ENCODE measurements at regions not wholly inside any gene's neighbourhood (a gene's known extent, or its start where the extent isn't known, plus 50 kb on each side); places are given as distances from the start of the nearest gene placed in this dataset.

GRCh38 chr2:59462422-59463197 lies 1090.8 kb downstream of the BCL11A start:
- Mint-ChIP-seq H3K9me3 (peaks cover 18% of the 10 kb centered on the region), H3K27me3 (ENCODE audit: low read depth) (no peaks in the 10 kb centered on the region), H3K36me3 (peaks cover 6% of the 10 kb centered on the region), H3K27ac (no peak overlapping the region), H3K4me1 (peaks cover 22% of the 10 kb centered on the region), H3K4me3 (no peak overlapping the region)
- no peak for TF ChIP-seq CTCF (IDR thresholded peaks at IDR 0.05; ENCODE audit: unreplicated experiment)
- DNase-seq (ENCODE audit: low spot score in 2 of 2, unreplicated experiment in 2 of 2) = no peak

- no peaks in the 10 kb centered on the region for H3K36me3 Mint-ChIP-seq
- H3K27ac Mint-ChIP-seq = no peak overlapping the region
- peaks cover 4% of the 10 kb centered on the region for H3K9me3 Mint-ChIP-seq
- H3K4me3 Mint-ChIP-seq = no peak overlapping the region
- H3K4me1 Mint-ChIP-seq = peaks cover 22% of the 10 kb centered on the region
- TF ChIP-seq CTCF (IDR thresholded peaks at IDR 0.05; ENCODE audit: unreplicated experiment) = no peak
- no peak for DNase-seq (ENCODE audit: low spot score in 2 of 2, unreplicated experiment in 2 of 2)
- no peaks in the 10 kb centered on the region for H3K27me3 Mint-ChIP-seq (ENCODE audit: low read depth)
These were observed 1092.3 kb downstream of the BCL11A start for GRCh38 chr2:59461127-59461526.

GRCh38 chr2:59458800-59459199 lies 1094.7 kb downstream of the BCL11A start:
- TF ChIP-seq CTCF (IDR thresholded peaks at IDR 0.05; ENCODE audit: unreplicated experiment) = no peak
- H3K4me1 Mint-ChIP-seq = peaks cover 22% of the 10 kb centered on the region

GRCh38 chr2:59456285-59456684 lies 1097.2 kb downstream of the BCL11A start:
- Mint-ChIP-seq H3K9me3 (peaks cover 10% of the 10 kb centered on the region), H3K36me3 (no peaks in the 10 kb centered on the region), H3K27ac (no peak overlapping the region), H3K4me1 (peaks cover 1% of the 10 kb centered on the region), H3K27me3 (ENCODE audit: low read depth) (no peaks in the 10 kb centered on the region), H3K4me3 (no peak overlapping the region)
- TF ChIP-seq CTCF (IDR thresholded peaks at IDR 0.05; ENCODE audit: unreplicated experiment) = no peak
- no peak for DNase-seq (ENCODE audit: low spot score in 2 of 2, unreplicated experiment in 2 of 2)

More at GRCh38 chr2:59458800-59459199, 1094.7 kb downstream of the BCL11A start:
- no peak for DNase-seq (ENCODE audit: low spot score in 2 of 2, unreplicated experiment in 2 of 2)
- Mint-ChIP-seq H3K4me3 (no peak overlapping the region), H3K9me3 (peaks cover 10% of the 10 kb centered on the region), H3K27me3 (ENCODE audit: low read depth) (no peaks in the 10 kb centered on the region), H3K36me3 (no peaks in the 10 kb centered on the region), H3K27ac (no peak overlapping the region)

- Mint-ChIP-seq H3K4me3 (no peak overlapping the region), H3K9me3 (peaks cover 3% of the 10 kb centered on the region), H3K27me3 (ENCODE audit: low read depth) (no peaks in the 10 kb centered on the region), H3K27ac (no peak overlapping the region), H3K4me1 (peaks cover 4% of the 10 kb centered on the region), H3K36me3 (no peaks in the 10 kb centered on the region)
- no peak for DNase-seq (ENCODE audit: low spot score in 2 of 2, unreplicated experiment in 2 of 2)
- no peak for TF ChIP-seq CTCF (IDR thresholded peaks at IDR 0.05; ENCODE audit: unreplicated experiment)
These were observed 1104.2 kb downstream of the BCL11A start for GRCh38 chr2:59449274-59449673.

Data from mesothelial cell of epicardium (in vitro differentiated cells).